ENCODE measurements at regions not wholly inside any gene's neighbourhood (a gene's known extent, or its start where the extent isn't known, plus 50 kb on each side); places are given as distances from the start of the nearest gene placed in this dataset.

- no peak for TF ChIP-seq CTCF (IDR thresholded peaks at IDR 0.05; ENCODE audit: low read depth, low read length)
- TF ChIP-seq POLR2A (IDR thresholded peaks at IDR 0.05; ENCODE audit: extremely low read depth, insufficient read length): no peak
- no peak for TF ChIP-seq MAX (IDR thresholded peaks at IDR 0.05; ENCODE audit: low read depth, low read length)
- TF ChIP-seq MYC (IDR thresholded peaks at IDR 0.05; ENCODE audit: low read depth, low read length): no peak
Observed at GRCh38 chr2:56806924-56807323, 623.1 kb downstream of the CCDC85A start.

Measured in NB4 (cell line).